ENCODE measurements at regions not wholly inside any gene's neighbourhood (a gene's known extent, or its start where the extent isn't known, plus 50 kb on each side); places are given as distances from the start of the nearest gene placed in this dataset.
"Not testable (repeated sequence)": the region's sequence is repeated elsewhere in the genome, so short reads cannot be mapped to it uniquely, and the experiment has no call there.

GRCh38 chr7:119270045-119270464 is 1002.9 kb upstream of the KCND2 start:
- peak in 1 of 2 donors; percentile 18 for DNase-seq (ENCODE audit: low spot score in 2 of 2)
- H3K4me1 ChIP-seq: no peaks in the 10 kb centered on the region
- WGBS, 2 donors: 20% methylated on average over 7 of the region's 7 CpGs

GRCh38 chr7:119270644-119271043 is 1002.3 kb upstream of the KCND2 start:
- no peak for DNase-seq (ENCODE audit: low spot score in 2 of 2)
- TF ChIP-seq EP300 (IDR thresholded peaks at IDR 0.05) (no peak), POLR2A (IDR thresholded peaks at IDR 0.05) (no peak), CTCF (IDR thresholded peaks at IDR 0.05) (no peak)
- Histone ChIP-seq H3K4me3 (no peak overlapping the region), H3K27ac (no peak overlapping the region), H3K9me3 (no peaks in the 10 kb centered on the region), H3K4me1 (no peaks in the 10 kb centered on the region), H3K27me3 (no peaks in the 10 kb centered on the region), H3K36me3 (no peaks in the 10 kb centered on the region)
- 87 to 93% methylated on average over 6 of the region's 6 CpGs for WGBS, 2 donors

More at GRCh38 chr7:119270045-119270464, 1002.9 kb upstream of the KCND2 start:
- TF ChIP-seq POLR2A (IDR thresholded peaks at IDR 0.05): no peak
- TF ChIP-seq CTCF (IDR thresholded peaks at IDR 0.05): peak; percentile 24 to 61 (median 51)
- TF ChIP-seq EP300 (IDR thresholded peaks at IDR 0.05): no peak
- Histone ChIP-seq H3K9me3 (no peaks in the 10 kb centered on the region), H3K27me3 (no peaks in the 10 kb centered on the region), H3K4me3 (no peak overlapping the region), H3K36me3 (no peaks in the 10 kb centered on the region), H3K27ac (no peak overlapping the region)

DNA sequence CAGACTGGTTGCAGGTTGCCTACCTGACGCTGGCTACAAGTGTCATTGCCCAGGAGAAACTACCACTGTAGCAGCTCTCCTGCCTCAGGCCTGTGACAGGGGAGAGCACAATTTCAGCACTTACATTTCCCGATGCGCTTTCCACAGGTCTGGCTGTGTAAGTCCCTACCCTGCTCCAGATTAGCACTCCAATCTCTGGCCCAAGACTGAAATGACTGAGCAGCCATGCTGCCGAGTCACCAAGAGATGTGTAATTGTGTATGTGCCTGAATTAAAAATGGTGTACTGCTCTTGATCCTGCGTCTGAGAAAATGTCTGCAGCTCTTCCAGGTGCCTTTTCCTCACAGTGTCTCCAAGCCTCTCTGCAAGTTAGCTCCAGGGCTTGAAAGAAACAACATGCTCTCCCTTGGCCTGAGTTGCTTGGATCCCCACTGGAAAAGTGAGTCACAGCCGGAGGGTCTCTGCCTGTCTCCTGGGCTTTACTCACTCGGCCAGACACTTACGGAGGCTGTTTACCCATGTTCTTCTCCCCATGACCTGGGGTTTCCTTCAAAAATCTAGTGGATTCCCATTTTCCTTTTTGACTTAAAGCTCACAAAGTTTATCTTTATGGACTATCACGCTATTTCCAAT is 1001.7 kb upstream of the KCND2 start:
- H3K4me1 ChIP-seq: no peaks in the 10 kb centered on the region
- DNase-seq (ENCODE audit: low spot score in 2 of 2): no peak
- no peaks in the 10 kb centered on the region for H3K27me3 ChIP-seq
- H3K36me3 ChIP-seq: no peaks in the 10 kb centered on the region
- 76 to 84% methylated on average over 9 of the region's 9 CpGs for WGBS, 2 donors
- no peak overlapping the region for H3K27ac ChIP-seq
- TF ChIP-seq POLR2A (IDR thresholded peaks at IDR 0.05) (no peak), EP300 (IDR thresholded peaks at IDR 0.05) (no peak)
- H3K9me3 ChIP-seq: no peaks in the 10 kb centered on the region
- H3K4me3 ChIP-seq: no peak overlapping the region

GRCh38 chr7:119281181-119281846 is 991.7 kb upstream of the KCND2 start:
- TF ChIP-seq POLR2A (IDR thresholded peaks at IDR 0.05): no peak
- no peak for TF ChIP-seq CTCF (IDR thresholded peaks at IDR 0.05)
- TF ChIP-seq EP300 (IDR thresholded peaks at IDR 0.05): no peak
- Histone ChIP-seq H3K36me3 (no peaks in the 10 kb centered on the region), H3K9me3 (peaks cover 0 to 5% (median 0%) of the 10 kb centered on the region in 4 donors), H3K4me3 (no peak overlapping the region), H3K27me3 (no peaks in the 10 kb centered on the region), H3K27ac (no peak overlapping the region), H3K4me1 (no peaks in the 10 kb centered on the region)
- 47 to 61% methylated on average over 1 of the region's 1 CpG for WGBS, 2 donors
- no peak for DNase-seq (ENCODE audit: low spot score in 2 of 2)

- H3K9me3 ChIP-seq: no peaks in the 10 kb centered on the region
- no peaks in the 10 kb centered on the region for H3K27me3 ChIP-seq
- H3K36me3 ChIP-seq: no peaks in the 10 kb centered on the region
- H3K4me3 ChIP-seq: no peak overlapping the region
- no peaks in the 10 kb centered on the region for H3K4me1 ChIP-seq
- no peak overlapping the region for H3K27ac ChIP-seq
- TF ChIP-seq EP300 (IDR thresholded peaks at IDR 0.05): no peak
- WGBS, 2 donors: 61 to 79% methylated on average over 3 of the region's 3 CpGs
- DNase-seq (ENCODE audit: low spot score in 2 of 2): no peak
Observed at GRCh38 chr7:119283353-119283752, 989.6 kb upstream of the KCND2 start.

DNA sequence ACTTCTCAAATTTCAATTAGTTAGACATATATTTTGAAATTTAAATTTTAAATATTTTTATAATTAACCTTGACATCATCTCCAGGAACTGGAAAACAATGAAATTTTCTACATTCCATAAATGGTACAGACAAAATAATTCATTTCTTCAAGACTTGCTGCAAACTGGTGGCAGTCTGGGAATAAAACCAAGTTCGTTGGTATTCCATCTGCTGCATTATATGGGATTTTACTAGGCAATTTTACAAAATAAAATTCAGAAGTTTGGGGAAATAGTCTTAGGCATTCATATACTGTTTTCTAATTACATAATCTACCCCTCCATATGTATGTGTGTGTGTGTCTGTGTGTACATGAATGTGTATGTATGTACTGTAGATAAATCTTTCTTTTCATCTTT is 984.6 kb upstream of the KCND2 start:
- Histone ChIP-seq H3K9me3 (no peaks in the 10 kb centered on the region), H3K4me1 (no peaks in the 10 kb centered on the region), H3K36me3 (no peaks in the 10 kb centered on the region), H3K27me3 (no peaks in the 10 kb centered on the region), H3K4me3 (no peak overlapping the region), H3K27ac (no peak overlapping the region)
- TF ChIP-seq EP300 (IDR thresholded peaks at IDR 0.05): no peak
- TF ChIP-seq POLR2A (IDR thresholded peaks at IDR 0.05): no peak
- no peak for TF ChIP-seq CTCF (IDR thresholded peaks at IDR 0.05)
- no peak for DNase-seq (ENCODE audit: low spot score in 2 of 2)
- WGBS, 2 donors: 68 to 79% methylated on average over 1 of the region's 1 CpG

- not testable (repeated sequence) for H3K9me3 ChIP-seq; H3K4me3 ChIP-seq; H3K27me3 ChIP-seq; H3K4me1 ChIP-seq; DNase-seq (ENCODE audit: low spot score in 2 of 2); H3K27ac ChIP-seq; H3K36me3 ChIP-seq
- WGBS, 2 donors: 73 to 76% methylated on average over 3 of the region's 3 CpGs
Observed at GRCh38 chr7:119300341-119300740, 972.6 kb upstream of the KCND2 start.

Data from tibial nerve (tissue), 4 donors.